Trophoblast cell (in vitro differentiated cells and primary cell): ENCODE measurements at regions not wholly inside any gene's neighbourhood (a gene's known extent, or its start where the extent isn't known, plus 50 kb on each side); places are given as distances from the start of the nearest gene placed in this dataset.

ENCODE experiments used
- DNase-seq, 2 donors: peaks; one replicate each; pipeline ENCODE4 v3.0.0-alpha.2; 2016
- H2AFZ ChIP-seq: 2 replicates; pipeline ENCODE4 v1.6.1; 2013; ENCODE audit warnings: low read length, moderate library complexity, mild to moderate bottlenecking; ENCODE audit not compliant: insufficient read depth, poor library complexity
- H2AK5ac ChIP-seq: 2 replicates; pipeline ENCODE4 v1.6.1; 2013; ENCODE audit warnings: mild to moderate bottlenecking, low read length
- H2BK120ac ChIP-seq: 2 replicates; pipeline ENCODE4 v1.6.1; 2013; ENCODE audit warnings: low read length, mild to moderate bottlenecking, moderate library complexity; ENCODE audit not compliant: insufficient read depth, poor library complexity
- H2BK12ac ChIP-seq: 2 replicates; pipeline ENCODE4 v1.6.1; 2013; ENCODE audit warnings: mild to moderate bottlenecking, low read length, moderate library complexity
- H2BK5ac ChIP-seq: 2 replicates; pipeline ENCODE4 v1.6.1; 2013; ENCODE audit warnings: low read length, low read depth, moderate library complexity, mild to moderate bottlenecking; ENCODE audit not compliant: poor library complexity
- H3K14ac ChIP-seq: 2 replicates; pipeline ENCODE4 v1.6.1; 2013; ENCODE audit warnings: mild to moderate bottlenecking, low read length
- H3K18ac ChIP-seq: 2 replicates; pipeline ENCODE4 v1.6.1; 2013; ENCODE audit warnings: mild to moderate bottlenecking, low read length
- H3K23ac ChIP-seq: 2 replicates; pipeline ENCODE4 v1.6.1; 2013; ENCODE audit warnings: low read length
- H3K27ac ChIP-seq: 2 replicates; pipeline ENCODE4 v1.5.1; 2013; ENCODE audit warnings: low read depth, mild to moderate bottlenecking, inconsistent platforms, low read length, moderate library complexity
- H3K27me3 ChIP-seq: 2 replicates; pipeline ENCODE4 v1.6.1; 2013; ENCODE audit warnings: inconsistent platforms, mild to moderate bottlenecking, low read length, moderate library complexity; ENCODE audit not compliant: insufficient read depth
- H3K36me3 ChIP-seq, 2 experiments: 1 replicate in 1 of 2; 2 replicates in 1 of 2; pipeline ENCODE4 v1.6.1; 2013; ENCODE audit warnings: low read length in 2 of 2, mild to moderate bottlenecking in 2 of 2, moderate library complexity in 1 of 2; ENCODE audit not compliant: insufficient read depth in 2 of 2, control insufficient read depth in 1 of 2
- H3K4ac ChIP-seq: 2 replicates; pipeline ENCODE4 v1.6.1; 2013; ENCODE audit warnings: low read depth, mild to moderate bottlenecking, low read length, moderate library complexity
- H3K4me1 ChIP-seq, 2 experiments: 1 replicate in 1 of 2; 2 replicates in 1 of 2; pipeline ENCODE4 v1.6.1; 2013; ENCODE audit warnings: low read length in 2 of 2, mild to moderate bottlenecking in 2 of 2, moderate library complexity in 1 of 2; ENCODE audit not compliant: insufficient read depth in 2 of 2, control insufficient read depth in 1 of 2
- H3K4me2 ChIP-seq: 2 replicates; pipeline ENCODE4 v1.6.1; 2013; ENCODE audit warnings: inconsistent platforms, mild to moderate bottlenecking, low read length, moderate library complexity
- H3K4me3 ChIP-seq: 2 replicates; pipeline ENCODE4 v1.5.1; 2013; ENCODE audit warnings: mild to moderate bottlenecking, low read depth, low read length, inconsistent platforms
- H3K79me1 ChIP-seq: one replicate; pipeline ENCODE4 v1.6.1; 2013; ENCODE audit warnings: low read length
- H3K79me2 ChIP-seq: 2 replicates; pipeline ENCODE4 v1.6.1; 2013; ENCODE audit warnings: low read length, mild to moderate bottlenecking; ENCODE audit not compliant: control insufficient read depth, insufficient read depth, poor library complexity
- H3K9ac ChIP-seq: 2 replicates; pipeline ENCODE4 v1.6.1; 2013; ENCODE audit warnings: mild to moderate bottlenecking, low read length
- H3K9me3 ChIP-seq: 2 replicates; pipeline ENCODE4 v1.6.1; 2013; ENCODE audit warnings: low read depth, mild to moderate bottlenecking, control low read depth, inconsistent platforms, low read length; ENCODE audit not compliant: insufficient read depth
- H4K12ac ChIP-seq: 2 replicates; pipeline ENCODE4 v1.6.1; 2013; ENCODE audit warnings: low read depth, mild to moderate bottlenecking, low read length, moderate library complexity
- H4K8ac ChIP-seq: 2 replicates; pipeline ENCODE4 v1.6.1; 2013; ENCODE audit warnings: low read depth, mild to moderate bottlenecking, low read length, moderate library complexity
- H4K91ac ChIP-seq: one replicate; pipeline ENCODE4 v1.6.1; 2013; ENCODE audit warnings: low read depth, mild to moderate bottlenecking, low read length, moderate library complexity
- WGBS: extraction: QIAGEN DNeasy Blood & Tissue Kit; methylation state at CpG from one replicate; pipeline ENCODE4 v1.1.7; 2013; ENCODE audit warnings: missing lambda C conversion rate; ENCODE audit not compliant: insufficient read length, insufficient coverage; ENCODE audit errors: extremely low coverage; 5-methylcytosine and 5-hydroxymethylcytosine counted together

DNA sequence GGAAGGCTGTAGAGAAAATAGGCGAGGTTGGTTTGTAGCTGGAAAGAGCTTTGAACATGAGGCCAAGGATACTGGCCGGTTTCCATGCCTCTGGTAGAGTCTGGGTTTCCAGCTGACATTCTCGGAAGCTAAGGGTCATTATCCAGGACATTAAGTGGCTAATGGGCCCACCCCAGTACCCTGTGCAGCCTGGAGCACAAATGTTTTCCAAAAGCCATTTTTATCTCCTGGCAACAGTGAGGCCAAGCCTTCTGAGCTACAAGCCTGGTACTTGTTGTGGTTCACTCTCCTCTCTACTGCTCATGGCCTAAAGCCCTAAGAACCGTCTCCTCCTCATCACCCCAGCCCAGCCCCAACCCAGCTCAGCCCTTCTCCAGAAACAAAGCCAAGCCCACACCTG is 122.9 kb downstream of the DMRTA2 start:
- DNase-seq = no peak
- Histone ChIP-seq H2BK120ac (no peak overlapping the region), H3K79me1 (no peaks in the 10 kb centered on the region), H4K91ac (no peak overlapping the region), H3K23ac (no peak overlapping the region), H2BK12ac (no peak overlapping the region), H3K4ac (no peak overlapping the region), H3K9ac (no peak overlapping the region), H3K4me1 (no peaks in the 10 kb centered on the region), H3K27me3 (no peaks in the 10 kb centered on the region), H2AK5ac (no peak overlapping the region), H3K27ac (no peak overlapping the region), H2AFZ (no peak overlapping the region), H3K14ac (no peak overlapping the region), H3K18ac (no peak overlapping the region), H4K12ac (no peak overlapping the region), H3K79me2 (no peaks in the 10 kb centered on the region), H3K9me3 (no peaks in the 10 kb centered on the region), H3K4me2 (no peak overlapping the region), H4K8ac (no peak overlapping the region), H3K36me3 (no peaks in the 10 kb centered on the region), H2BK5ac (no peak overlapping the region), H3K4me3 (no peak overlapping the region)
- WGBS = no CpG with 5 or more reads among the region's 4 CpGs

GRCh38 chr1:50295566-50295965 is 127.7 kb downstream of the DMRTA2 start:
- H3K9me3 ChIP-seq = no peaks in the 10 kb centered on the region
- no peaks in the 10 kb centered on the region for H3K79me2 ChIP-seq
- WGBS = no CpG with 5 or more reads among the region's 5 CpGs
- no peak overlapping the region for H3K4ac ChIP-seq
- H2BK5ac ChIP-seq = no peak overlapping the region
- no peak overlapping the region for H3K4me2 ChIP-seq
- DNase-seq = no peak
- H4K91ac ChIP-seq = no peak overlapping the region
- H3K27me3 ChIP-seq = no peaks in the 10 kb centered on the region
- no peak overlapping the region for H3K14ac ChIP-seq
- no peak overlapping the region for H2AFZ ChIP-seq
- H2BK12ac ChIP-seq = no peak overlapping the region
- H3K79me1 ChIP-seq = no peaks in the 10 kb centered on the region
- H3K27ac ChIP-seq = no peak overlapping the region
- no peaks in the 10 kb centered on the region for H3K36me3 ChIP-seq
- H3K4me3 ChIP-seq = no peak overlapping the region
- H4K12ac ChIP-seq = no peak overlapping the region
- H3K9ac ChIP-seq = no peak overlapping the region
- no peaks in the 10 kb centered on the region for H3K4me1 ChIP-seq
- H3K23ac ChIP-seq = no peak overlapping the region
- H2BK120ac ChIP-seq = no peak overlapping the region
- no peak overlapping the region for H4K8ac ChIP-seq
- no peak overlapping the region for H2AK5ac ChIP-seq
- no peak overlapping the region for H3K18ac ChIP-seq

DNA sequence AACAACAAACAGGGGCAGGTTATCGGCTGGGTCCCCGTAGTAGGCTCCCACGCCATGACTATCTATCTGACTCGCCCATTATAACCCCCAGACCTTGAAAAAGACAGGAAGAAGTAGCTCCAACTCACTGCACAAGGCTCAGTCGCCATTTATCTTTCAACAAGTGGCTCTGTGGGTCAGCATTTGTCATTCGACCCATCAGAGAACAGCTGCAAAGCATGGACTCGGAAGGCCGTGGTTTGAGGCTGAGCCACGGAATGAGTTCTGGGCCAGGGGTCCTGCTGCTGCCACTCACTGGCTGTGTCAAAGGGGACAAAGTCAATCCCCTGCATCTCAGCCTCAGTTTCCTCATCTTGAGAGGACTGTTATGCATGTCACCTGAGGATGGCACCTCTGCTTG is 131.0 kb downstream of the DMRTA2 start:
- Histone ChIP-seq H4K91ac (no peak overlapping the region), H2AK5ac (no peak overlapping the region), H3K4me3 (no peak overlapping the region), H3K18ac (no peak overlapping the region), H2BK5ac (no peak overlapping the region), H2BK12ac (no peak overlapping the region), H3K27ac (no peak overlapping the region), H3K14ac (no peak overlapping the region), H4K8ac (no peak overlapping the region), H3K79me2 (no peaks in the 10 kb centered on the region), H3K4ac (no peak overlapping the region), H2AFZ (no peak overlapping the region), H3K27me3 (no peaks in the 10 kb centered on the region), H4K12ac (no peak overlapping the region), H3K23ac (no peak overlapping the region), H3K9ac (peak overlapping the region; percentile 64), H3K9me3 (peaks cover 3% of the 10 kb centered on the region), H3K79me1 (no peaks in the 10 kb centered on the region), H3K4me2 (no peak overlapping the region), H3K4me1 (no peaks in the 10 kb centered on the region), H3K36me3 (no peaks in the 10 kb centered on the region), H2BK120ac (no peak overlapping the region)
- DNase-seq = no peak
- no CpG with 5 or more reads among the region's 9 CpGs for WGBS

DNA sequence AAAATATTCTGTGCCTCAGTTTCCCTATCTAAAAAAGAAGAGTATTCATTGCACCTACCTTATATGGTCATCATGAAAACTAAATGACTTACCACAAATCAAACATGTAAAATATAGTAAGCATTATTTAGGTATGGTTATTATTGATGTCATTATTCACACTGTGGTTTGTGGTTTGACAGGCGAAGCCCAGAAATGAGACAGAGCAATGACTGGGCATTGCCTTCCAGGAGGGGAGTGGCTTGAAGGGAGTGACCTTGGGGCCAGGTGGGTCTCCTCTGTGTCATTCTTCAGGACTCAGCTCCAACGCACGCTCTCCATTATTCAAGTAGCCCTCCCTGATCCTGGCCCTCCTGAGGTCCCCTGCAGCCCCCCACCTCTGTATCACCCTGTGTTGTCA is 133.7 kb downstream of the DMRTA2 start:
- no peak overlapping the region for H3K4me2 ChIP-seq
- H2BK12ac ChIP-seq = no peak overlapping the region
- H2AK5ac ChIP-seq = no peak overlapping the region
- H3K36me3 ChIP-seq = no peaks in the 10 kb centered on the region
- no CpG with 5 or more reads among the region's 3 CpGs for WGBS
- H3K23ac ChIP-seq = no peak overlapping the region
- no peak overlapping the region for H2BK5ac ChIP-seq
- no peak overlapping the region for H2BK120ac ChIP-seq
- H3K4me1 ChIP-seq = no peaks in the 10 kb centered on the region
- no peak overlapping the region for H3K27ac ChIP-seq
- H3K4ac ChIP-seq = no peak overlapping the region
- no peak overlapping the region for H4K91ac ChIP-seq
- H3K18ac ChIP-seq = no peak overlapping the region
- no peak overlapping the region for H3K9ac ChIP-seq
- no peak overlapping the region for H3K14ac ChIP-seq
- no peaks in the 10 kb centered on the region for H3K79me1 ChIP-seq
- H3K9me3 ChIP-seq = peaks cover 3% of the 10 kb centered on the region
- H3K27me3 ChIP-seq = no peaks in the 10 kb centered on the region
- H3K4me3 ChIP-seq = no peak overlapping the region
- no peak for DNase-seq
- no peak overlapping the region for H2AFZ ChIP-seq
- no peak overlapping the region for H4K12ac ChIP-seq
- no peaks in the 10 kb centered on the region for H3K79me2 ChIP-seq
- no peak overlapping the region for H4K8ac ChIP-seq
